B cell (primary cell): ENCODE measurements at regions not wholly inside any gene's neighbourhood (a gene's known extent, or its start where the extent isn't known, plus 50 kb on each side); places are given as distances from the start of the nearest gene placed in this dataset.

Source experiments
- EZH2 ChIP-seq: IDR thresholded peaks from 2 replicates; pipeline ENCODE4 v1.6.1; 2012; ENCODE audit warnings: borderline replicate concordance, low read depth, mild to moderate bottlenecking, moderate library complexity, low read length; ENCODE audit not compliant: insufficient read depth, poor library complexity, severe bottlenecking
- TF ChIP-seq, protein P1 (sequence below): fragments of 200-600 bp; IDR thresholded peaks from one replicate; pipeline ENCODE4 v1.8.0; 2022; ENCODE audit warnings: antibody characterized with exemption, mild to moderate bottlenecking

DNA sequence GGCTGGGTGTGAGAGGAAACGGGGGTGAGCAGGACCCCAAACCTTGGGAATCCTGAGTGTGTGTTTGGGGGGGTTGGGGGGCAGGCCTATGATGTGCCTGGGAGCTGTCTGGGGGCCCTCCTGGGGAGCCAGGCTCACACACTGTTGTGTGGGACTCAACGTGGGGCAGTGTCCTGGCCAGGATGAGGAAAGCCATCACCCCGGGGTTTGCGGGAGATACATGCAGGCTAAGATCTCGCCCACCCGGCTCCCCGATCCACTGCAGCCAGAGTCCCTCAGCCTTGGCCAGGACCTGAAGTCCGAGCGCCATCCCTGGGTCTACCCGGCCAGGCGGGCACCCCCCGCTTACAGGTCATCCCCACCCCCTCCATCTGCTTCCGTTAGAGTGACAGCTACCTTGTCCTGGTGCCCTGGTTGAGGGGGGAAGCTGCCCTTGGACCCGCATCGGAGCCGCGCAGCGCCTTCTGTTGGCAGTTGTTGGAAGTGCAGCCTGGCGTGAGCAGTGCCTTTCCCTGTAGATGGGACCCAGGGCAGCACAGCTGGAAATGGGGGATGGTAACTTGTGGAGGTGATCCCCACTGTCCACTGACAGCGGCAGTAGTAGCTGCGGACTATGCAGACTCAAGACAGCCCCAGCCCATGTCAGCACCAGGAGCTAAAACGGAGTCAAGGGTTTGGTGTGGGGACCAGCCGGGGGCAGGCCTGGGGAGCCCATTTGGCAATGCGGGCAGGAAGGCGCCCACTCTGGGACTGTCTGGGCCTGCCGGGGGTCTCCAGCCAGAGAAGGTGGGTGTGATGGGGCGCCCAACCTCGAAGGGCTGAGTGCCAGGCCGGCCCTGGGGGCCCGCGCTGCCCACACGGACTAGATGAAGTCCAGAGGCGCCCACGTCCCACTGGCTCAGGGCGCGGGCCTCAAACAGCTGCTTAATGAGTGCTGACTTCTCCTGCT lies 885.6 kb upstream of the ZNF722 start:
- TF ChIP-seq, protein P1, sequence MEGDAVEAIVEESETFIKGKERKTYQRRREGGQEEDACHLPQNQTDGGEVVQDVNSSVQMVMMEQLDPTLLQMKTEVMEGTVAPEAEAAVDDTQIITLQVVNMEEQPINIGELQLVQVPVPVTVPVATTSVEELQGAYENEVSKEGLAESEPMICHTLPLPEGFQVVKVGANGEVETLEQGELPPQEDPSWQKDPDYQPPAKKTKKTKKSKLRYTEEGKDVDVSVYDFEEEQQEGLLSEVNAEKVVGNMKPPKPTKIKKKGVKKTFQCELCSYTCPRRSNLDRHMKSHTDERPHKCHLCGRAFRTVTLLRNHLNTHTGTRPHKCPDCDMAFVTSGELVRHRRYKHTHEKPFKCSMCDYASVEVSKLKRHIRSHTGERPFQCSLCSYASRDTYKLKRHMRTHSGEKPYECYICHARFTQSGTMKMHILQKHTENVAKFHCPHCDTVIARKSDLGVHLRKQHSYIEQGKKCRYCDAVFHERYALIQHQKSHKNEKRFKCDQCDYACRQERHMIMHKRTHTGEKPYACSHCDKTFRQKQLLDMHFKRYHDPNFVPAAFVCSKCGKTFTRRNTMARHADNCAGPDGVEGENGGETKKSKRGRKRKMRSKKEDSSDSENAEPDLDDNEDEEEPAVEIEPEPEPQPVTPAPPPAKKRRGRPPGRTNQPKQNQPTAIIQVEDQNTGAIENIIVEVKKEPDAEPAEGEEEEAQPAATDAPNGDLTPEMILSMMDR, result no peak
- no peak for TF ChIP-seq EZH2
